BJ (cell line): ENCODE measurements at regions not wholly inside any gene's neighbourhood (a gene's known extent, or its start where the extent isn't known, plus 50 kb on each side); places are given as distances from the start of the nearest gene placed in this dataset.

Experiments used
- CTCF ChIA-PET: fragments of 350-600 bp; formaldehyde crosslinking; extraction: SDS; loops from one replicate; lab custom pipeline; 2021; ENCODE audit warnings: antibody characterized with exemption, inconsistent platforms; lab: Yijun Ruan, JAX
- POLR2A ChIA-PET: fragments of 300-600 bp; sonication (Branson Sonifier 250); formaldehyde crosslinking; extraction: SDS; loops from one replicate; lab custom pipeline; 2021; ENCODE audit warnings: antibody characterized with exemption; lab: Charles Lee
- DNase-seq: peaks from one replicate; pipeline ENCODE4 v3.0.0-alpha.2; 2011; ENCODE audit warnings: low read depth
- H3K27me3 ChIP-seq: 2 replicates; pipeline ENCODE4 v1.6.0; 2011; ENCODE audit warnings: low read length; ENCODE audit not compliant: control insufficient read depth, insufficient read depth
- H3K36me3 ChIP-seq: 2 replicates; pipeline ENCODE4 v1.5.1; 2011; ENCODE audit warnings: low read length; ENCODE audit not compliant: control insufficient read depth, insufficient read depth
- H3K4me3 ChIP-seq: 2 replicates; pipeline ENCODE4 v1.5.1; 2011; ENCODE audit warnings: low read depth, mild to moderate bottlenecking, control low read depth, low read length
- TF ChIP-seq, protein P1 (sequence below): IDR thresholded peaks from 2 replicates; pipeline ENCODE4 v1.5.1; 2011; ENCODE audit warnings: low read depth, mild to moderate bottlenecking, control low read depth, inconsistent platforms, low read length, moderate library complexity; ENCODE audit not compliant: insufficient read depth

DNA sequence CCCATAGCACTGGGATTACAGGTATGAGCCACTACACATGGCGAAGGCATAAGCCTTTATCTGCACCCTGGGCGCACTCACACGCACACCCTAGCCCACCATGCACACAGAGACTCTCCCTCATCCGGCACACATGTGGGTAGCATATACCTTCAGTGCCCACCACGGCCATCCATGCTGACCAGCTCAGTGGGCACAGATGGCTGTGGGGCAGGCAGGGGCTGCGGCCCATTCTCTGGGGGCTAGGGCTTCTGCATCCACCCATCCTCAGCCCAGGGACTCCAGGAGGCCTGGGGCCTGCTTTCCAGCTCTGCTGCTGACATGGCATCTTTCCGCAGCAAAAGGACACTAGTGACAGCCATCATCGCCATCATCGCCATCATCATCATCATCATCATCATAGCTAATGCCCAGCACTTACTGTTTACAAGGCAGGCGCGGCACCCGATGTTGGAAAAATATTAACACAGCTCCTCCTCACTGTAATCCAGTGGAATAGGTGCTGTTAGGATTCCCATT lies 111.2 kb downstream of the NCOR2 start:
- TF ChIP-seq, protein P1, sequence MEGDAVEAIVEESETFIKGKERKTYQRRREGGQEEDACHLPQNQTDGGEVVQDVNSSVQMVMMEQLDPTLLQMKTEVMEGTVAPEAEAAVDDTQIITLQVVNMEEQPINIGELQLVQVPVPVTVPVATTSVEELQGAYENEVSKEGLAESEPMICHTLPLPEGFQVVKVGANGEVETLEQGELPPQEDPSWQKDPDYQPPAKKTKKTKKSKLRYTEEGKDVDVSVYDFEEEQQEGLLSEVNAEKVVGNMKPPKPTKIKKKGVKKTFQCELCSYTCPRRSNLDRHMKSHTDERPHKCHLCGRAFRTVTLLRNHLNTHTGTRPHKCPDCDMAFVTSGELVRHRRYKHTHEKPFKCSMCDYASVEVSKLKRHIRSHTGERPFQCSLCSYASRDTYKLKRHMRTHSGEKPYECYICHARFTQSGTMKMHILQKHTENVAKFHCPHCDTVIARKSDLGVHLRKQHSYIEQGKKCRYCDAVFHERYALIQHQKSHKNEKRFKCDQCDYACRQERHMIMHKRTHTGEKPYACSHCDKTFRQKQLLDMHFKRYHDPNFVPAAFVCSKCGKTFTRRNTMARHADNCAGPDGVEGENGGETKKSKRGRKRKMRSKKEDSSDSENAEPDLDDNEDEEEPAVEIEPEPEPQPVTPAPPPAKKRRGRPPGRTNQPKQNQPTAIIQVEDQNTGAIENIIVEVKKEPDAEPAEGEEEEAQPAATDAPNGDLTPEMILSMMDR: no peak
- ChIA-PET POLR2A (no interaction called here), CTCF (interaction anchor here (0.7 to 2.0 kb wide), 4 partner anchors 8 to 260 kb away, joined by 3 to 5 read pairs (median 4); no protein-coding TSS in a partner anchor)

DNA sequence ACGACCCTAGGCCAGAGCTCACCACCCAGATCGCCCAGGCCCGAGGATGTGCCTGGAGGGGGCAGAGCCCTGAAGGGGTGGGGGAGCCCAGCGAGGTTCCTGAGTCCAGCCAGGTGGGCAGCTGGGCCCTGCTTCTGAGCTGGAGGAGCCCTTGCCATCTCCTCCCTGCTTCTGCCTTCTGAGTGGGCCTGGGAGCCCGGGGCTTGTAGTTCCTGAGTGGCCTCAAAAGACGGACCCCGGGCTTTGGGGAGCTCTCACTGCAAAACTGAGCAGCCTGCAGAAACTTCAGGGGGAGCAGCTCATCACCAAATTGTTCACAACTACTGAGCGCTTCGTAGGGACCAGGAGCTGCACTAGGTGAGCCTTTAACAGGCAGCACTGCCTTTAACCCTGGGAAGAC lies 112.1 kb downstream of the NCOR2 start:
- TF ChIP-seq, protein P1: no peak
- POLR2A ChIA-PET: no interaction called here
- no peak for DNase-seq
- Histone ChIP-seq H3K36me3 (peaks cover 21% of the 10 kb centered on the region), H3K4me3 (no peak overlapping the region), H3K27me3 (no peaks in the 10 kb centered on the region)
- CTCF ChIA-PET: interaction anchor here (0.9 to 2.0 kb wide), 5 partner anchors 9 to 311 kb away, joined by 3 to 5 read pairs (median 4); no protein-coding TSS in a partner anchor

More for the DNA sequence above, 111.2 kb downstream of the NCOR2 start:
- Histone ChIP-seq H3K36me3 (peaks cover 18% of the 10 kb centered on the region), H3K27me3 (no peaks in the 10 kb centered on the region), H3K4me3 (no peak overlapping the region)
- DNase-seq: no peak

GRCh38 chr12:124454735-124455134 lies 112.7 kb downstream of the NCOR2 start:
- Histone ChIP-seq H3K4me3 (no peak overlapping the region), H3K27me3 (no peaks in the 10 kb centered on the region), H3K36me3 (peaks cover 23% of the 10 kb centered on the region)
- POLR2A ChIA-PET: no interaction called here
- CTCF ChIA-PET: interaction anchor here (0.6 to 2.0 kb wide), 4 partner anchors 10 to 311 kb away, joined by 3 to 5 read pairs (median 4); no protein-coding TSS in a partner anchor
- peak; percentile 85 for DNase-seq
- TF ChIP-seq, protein P1: no peak

DNA sequence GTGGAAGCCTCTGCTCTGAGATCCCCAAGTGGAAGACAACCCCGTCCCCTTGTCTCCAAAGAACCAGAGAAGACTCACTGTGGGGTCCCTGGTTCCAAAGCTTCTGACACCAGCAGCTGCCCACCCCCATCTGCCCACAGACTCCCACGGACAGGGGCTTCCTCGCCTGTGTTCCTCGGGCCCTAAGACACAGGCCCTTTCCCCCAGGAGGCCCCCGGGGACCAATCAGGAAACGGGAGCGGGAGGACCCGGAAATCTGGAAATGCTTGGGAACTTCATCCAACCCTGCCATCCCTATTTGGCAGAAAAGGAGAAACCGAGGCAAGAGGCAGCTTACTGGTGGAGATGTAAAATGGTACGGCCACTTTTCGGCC lies 113.1 kb downstream of the NCOR2 start:
- H3K4me3 ChIP-seq: no peak overlapping the region
- POLR2A ChIA-PET: no interaction called here
- H3K36me3 ChIP-seq: peaks cover 21% of the 10 kb centered on the region
- no peak for DNase-seq
- no peaks in the 10 kb centered on the region for H3K27me3 ChIP-seq
- TF ChIP-seq, protein P1: no peak
- CTCF ChIA-PET: interaction anchor here (0.6 to 2.0 kb wide), 2 partner anchors 10 to 312 kb away, joined by 3 to 5 read pairs; no protein-coding TSS in a partner anchor

- peaks cover 18% of the 10 kb centered on the region for H3K36me3 ChIP-seq
- TF ChIP-seq, protein P1: no peak
- H3K27me3 ChIP-seq: no peaks in the 10 kb centered on the region
- ChIA-PET CTCF (interaction anchor here (0.6 to 2.0 kb wide), 4 partner anchors 11 to 312 kb away, joined by 3 to 5 read pairs (median 4); no protein-coding TSS in a partner anchor), POLR2A (no interaction called here)
- no peak overlapping the region for H3K4me3 ChIP-seq
- peak; percentile 34 for DNase-seq
These were observed 113.7 kb downstream of the NCOR2 start for GRCh38 chr12:124453419-124454351.
